LNCAP (cell line): ENCODE measurements at regions not wholly inside any gene's neighbourhood (a gene's known extent, or its start where the extent isn't known, plus 50 kb on each side); places are given as distances from the start of the nearest gene placed in this dataset.

Experiments used
- CTCF ChIP-seq: fragments of 450-650 bp; IDR thresholded peaks from 2 replicates; pipeline ENCODE4 v1.5.1; 2017; ENCODE audit warnings: mild to moderate bottlenecking

DNA sequence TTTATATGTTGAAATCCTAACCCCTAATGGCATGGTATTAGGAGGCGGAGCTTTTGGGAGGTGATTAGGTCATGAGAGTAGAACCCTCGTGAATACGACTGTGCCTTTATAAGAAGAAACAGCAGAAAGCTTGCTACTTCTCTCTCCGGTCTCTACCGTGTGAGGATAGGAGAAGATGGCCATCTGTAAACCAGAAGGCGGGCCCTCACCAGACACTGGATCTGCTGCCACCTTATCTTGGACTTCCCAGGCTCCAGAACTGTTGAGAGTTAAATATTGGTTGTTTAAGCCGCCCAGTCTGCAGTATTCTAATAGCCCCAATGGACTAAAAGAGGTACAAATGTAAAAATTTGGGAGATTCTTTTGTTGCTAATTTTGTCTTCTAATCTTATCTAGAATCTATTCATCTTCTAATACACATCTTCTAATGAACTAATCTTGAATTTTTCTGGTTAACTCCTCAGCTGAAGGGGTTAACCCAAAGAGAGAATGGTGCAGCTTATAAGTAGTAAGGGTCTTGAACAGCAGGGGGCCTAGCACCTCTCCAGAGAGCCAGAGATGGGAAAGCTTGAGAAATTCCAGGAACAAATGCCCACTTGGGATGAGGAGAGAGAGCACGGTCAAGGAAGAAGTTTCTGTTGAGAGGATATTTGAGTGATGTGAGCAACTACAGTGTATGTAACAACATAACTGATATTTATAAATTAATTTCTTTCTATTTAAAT lies 264.0 kb upstream of the GRIP1 start:
- no peak for TF ChIP-seq CTCF

- no peak for TF ChIP-seq CTCF
Measured at GRCh38 chr12:66944365-66944764, 265.5 kb upstream of the GRIP1 start.

- TF ChIP-seq CTCF, result no peak
Measured at GRCh38 chr12:66945189-66945817, 266.4 kb upstream of the GRIP1 start.

GRCh38 chr12:66947119-66947518 lies 268.2 kb upstream of the GRIP1 start:
- TF ChIP-seq CTCF, result no peak

GRCh38 chr12:66952668-66953067 lies 273.8 kb upstream of the GRIP1 start:
- TF ChIP-seq CTCF, result no peak

GRCh38 chr12:66956300-66956699 lies 277.4 kb upstream of the GRIP1 start:
- no peak for TF ChIP-seq CTCF

GRCh38 chr12:66959276-66959675 lies 280.4 kb upstream of the GRIP1 start:
- TF ChIP-seq CTCF, result no peak
